Erythroblast (primary cell): ENCODE measurements at regions not wholly inside any gene's neighbourhood (a gene's known extent, or its start where the extent isn't known, plus 50 kb on each side); places are given as distances from the start of the nearest gene placed in this dataset.

Source experiments
- GATA1 ChIP-seq: IDR thresholded peaks from 2 replicates; pipeline ENCODE4 v1.6.1; 2011; ENCODE audit warnings: low read depth, mild to moderate bottlenecking, control low read depth, low read length, moderate library complexity
- POLR2A ChIP-seq: IDR thresholded peaks from 2 replicates; pipeline ENCODE4 v1.6.1; 2011; ENCODE audit warnings: mild to moderate bottlenecking, low read length

- no peak for TF ChIP-seq POLR2A
- TF ChIP-seq GATA1, result no peak
Measured at GRCh38 chr22:49025791-49026493, 801.7 kb downstream of the BRD1 start.
